Transverse colon (tissue), 4 donors: ENCODE measurements at regions not wholly inside any gene's neighbourhood (a gene's known extent, or its start where the extent isn't known, plus 50 kb on each side); places are given as distances from the start of the nearest gene placed in this dataset.

Experiments
- DNase-seq: peaks from one replicate; pipeline ENCODE4 v3.0.0-alpha.2; 2019
- H3K27ac ChIP-seq, 4 donors: fragments of 200-600 bp; sonication (generic); 2 replicates each; pipeline ENCODE4 v1.5.1; 2016 to 2018; ENCODE audit warnings: inconsistent platforms in 4 of 4
- H3K27me3 ChIP-seq: fragments of 200-600 bp; sonication (generic); 2 replicates; pipeline ENCODE4 v1.5.1; 2017; ENCODE audit warnings: inconsistent platforms
- H3K36me3 ChIP-seq, 4 donors: fragments of 200-600 bp; sonication (generic); 2 replicates each; pipeline ENCODE4 v1.5.1; 2017 to 2019; ENCODE audit warnings: inconsistent platforms in 4 of 4
- H3K4me1 ChIP-seq, 4 donors: fragments of 200-600 bp; sonication (generic); 2 replicates each; pipeline ENCODE4 v1.5.1; 2017 to 2020; ENCODE audit warnings: inconsistent platforms in 4 of 4
- H3K4me3 ChIP-seq, 4 donors: fragments of 200-600 bp; sonication (generic); 1 replicate in 1 of 4; 2 replicates in 3 of 4; pipeline versions ENCODE4 v1.5.1 to v1.6.1; 2017 to 2019; ENCODE audit warnings: inconsistent platforms in 4 of 4
- H3K9me3 ChIP-seq, 2 donors: fragments of 200-600 bp; sonication (generic); 2 replicates each; pipeline ENCODE4 v1.5.1; 2017 to 2019; ENCODE audit warnings: inconsistent platforms in 2 of 2
- EP300 ChIP-seq: sonication (generic); formaldehyde crosslinking; IDR thresholded peaks from one replicate; pipeline ENCODE4 v1.6.1; 2017; ENCODE audit warnings: antibody characterized with exemption, low read depth
- POLR2A ChIP-seq: fragments of 450-650 bp; IDR thresholded peaks from one replicate; pipeline ENCODE4 v1.6.1; 2016; ENCODE audit warnings: antibody characterized with exemption, mild to moderate bottlenecking, moderate library complexity
- POLR2AphosphoS5 ChIP-seq, 3 donors: sonication (generic); formaldehyde crosslinking; IDR thresholded peaks; one replicate each; pipeline ENCODE4 v1.6.1; 2016; ENCODE audit warnings: antibody characterized with exemption in 3 of 3
- WGBS, 2 donors: methylation state at CpG; one replicate each; pipeline ENCODE4 v1.1.5; 2018; ENCODE audit warnings: low coverage in 1 of 2; 5-methylcytosine and 5-hydroxymethylcytosine counted together
- in situ Hi-C, 4 donors: fragments of 200-750 bp; cut with MboI; loops; one replicate each; pipeline versions ENCODE4 v1.15.0 to v1.15.1; 2017; ENCODE audit warnings: low sequenced_read_pairs in 3 of 4, low pct_ligation_motif_present in 1 of 4, low pct_unique_long_range_greater_than_20kb in 1 of 4
- intact Hi-C: fragments of 100-400 bp; cut with DNase I; formaldehyde crosslinking; loops from one replicate; pipeline ENCODE4 v1.15.1; 2023; ENCODE audit warnings: low total_unique reads
- TF ChIP-seq, protein P1 (sequence below), 5 experiments: fragments of 200-600 bp in 3 of 5; fragments of 450-650 bp in 2 of 5; sonication (generic) in 3 of 5; IDR thresholded peaks; 1 replicate in 2 of 5; 2 replicates in 3 of 5; pipeline ENCODE4 v1.5.1; 2016 to 2017; ENCODE audit warnings: antibody characterized with exemption in 5 of 5, inconsistent platforms in 3 of 5, mild to moderate bottlenecking in 2 of 5, moderate library complexity in 1 of 5

DNA sequence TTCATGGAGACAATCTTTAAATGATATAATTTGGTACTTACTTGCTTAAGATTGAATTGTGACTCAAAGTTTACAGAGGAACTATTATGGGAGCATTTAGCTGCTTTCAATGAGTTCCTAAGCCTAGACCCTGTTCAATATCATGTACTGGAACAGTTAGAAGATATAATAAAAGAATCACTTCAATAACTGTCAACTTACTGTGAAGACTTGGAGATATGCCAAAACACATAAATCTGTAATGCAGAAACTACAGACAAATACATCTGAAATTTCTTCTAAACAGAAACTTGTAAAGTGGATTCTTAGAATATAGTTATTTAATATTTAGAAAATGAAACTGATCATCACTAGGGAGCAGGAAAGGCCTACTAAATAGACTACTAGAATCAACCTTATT lies 259.3 kb downstream of the HLX start:
- in situ Hi-C loops: no loop called here
- no peak overlapping the region for H3K27ac ChIP-seq
- TF ChIP-seq POLR2A: no peak
- no peak for TF ChIP-seq POLR2AphosphoS5 (IDR thresholded peaks at IDR 0.05)
- TF ChIP-seq, protein P1, sequence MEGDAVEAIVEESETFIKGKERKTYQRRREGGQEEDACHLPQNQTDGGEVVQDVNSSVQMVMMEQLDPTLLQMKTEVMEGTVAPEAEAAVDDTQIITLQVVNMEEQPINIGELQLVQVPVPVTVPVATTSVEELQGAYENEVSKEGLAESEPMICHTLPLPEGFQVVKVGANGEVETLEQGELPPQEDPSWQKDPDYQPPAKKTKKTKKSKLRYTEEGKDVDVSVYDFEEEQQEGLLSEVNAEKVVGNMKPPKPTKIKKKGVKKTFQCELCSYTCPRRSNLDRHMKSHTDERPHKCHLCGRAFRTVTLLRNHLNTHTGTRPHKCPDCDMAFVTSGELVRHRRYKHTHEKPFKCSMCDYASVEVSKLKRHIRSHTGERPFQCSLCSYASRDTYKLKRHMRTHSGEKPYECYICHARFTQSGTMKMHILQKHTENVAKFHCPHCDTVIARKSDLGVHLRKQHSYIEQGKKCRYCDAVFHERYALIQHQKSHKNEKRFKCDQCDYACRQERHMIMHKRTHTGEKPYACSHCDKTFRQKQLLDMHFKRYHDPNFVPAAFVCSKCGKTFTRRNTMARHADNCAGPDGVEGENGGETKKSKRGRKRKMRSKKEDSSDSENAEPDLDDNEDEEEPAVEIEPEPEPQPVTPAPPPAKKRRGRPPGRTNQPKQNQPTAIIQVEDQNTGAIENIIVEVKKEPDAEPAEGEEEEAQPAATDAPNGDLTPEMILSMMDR (IDR thresholded peaks at IDR 0.05): no peak
- TF ChIP-seq EP300: no peak
- H3K27me3 ChIP-seq: no peaks in the 10 kb centered on the region
- H3K9me3 ChIP-seq: no peaks in the 10 kb centered on the region
- no peak overlapping the region for H3K4me3 ChIP-seq
- intact Hi-C loops: no loop called here
- no peak for DNase-seq
- H3K4me1 ChIP-seq: no peaks in the 10 kb centered on the region
- H3K36me3 ChIP-seq: no peaks in the 10 kb centered on the region

DNA sequence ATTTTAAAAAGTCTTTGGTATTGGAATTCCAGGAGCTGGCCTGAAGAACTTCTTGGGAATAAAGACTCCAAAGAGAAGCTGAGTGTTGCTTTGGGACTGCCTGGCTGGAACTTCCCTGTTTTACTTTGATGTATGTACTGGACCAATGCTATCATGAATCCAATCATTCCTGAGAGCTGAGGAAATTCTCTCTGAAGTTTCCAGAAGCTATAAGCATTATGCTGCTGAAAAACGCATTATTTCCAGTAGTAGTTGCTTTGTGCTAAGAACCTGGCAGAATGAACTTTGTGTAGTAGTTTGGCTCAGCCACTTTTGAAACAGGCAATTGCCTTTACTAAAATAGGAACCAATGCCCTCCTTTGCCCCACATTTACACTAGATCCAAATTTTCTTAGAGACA lies 260.7 kb downstream of the HLX start:
- 85% methylated on average over 1 of the region's 1 CpG; no CpG with 5 or more reads in 1 of the 2 donors for WGBS, 2 donors
- TF ChIP-seq POLR2A (no peak), POLR2AphosphoS5 (IDR thresholded peaks at IDR 0.05) (no peak), EP300 (no peak)
- Histone ChIP-seq H3K9me3 (no peaks in the 10 kb centered on the region), H3K4me1 (no peaks in the 10 kb centered on the region), H3K36me3 (no peaks in the 10 kb centered on the region), H3K27ac (no peak overlapping the region), H3K4me3 (no peak overlapping the region), H3K27me3 (no peaks in the 10 kb centered on the region)
- DNase-seq: no peak
- intact Hi-C loops (no loop called here), in situ Hi-C loops (no loop called here)

DNA sequence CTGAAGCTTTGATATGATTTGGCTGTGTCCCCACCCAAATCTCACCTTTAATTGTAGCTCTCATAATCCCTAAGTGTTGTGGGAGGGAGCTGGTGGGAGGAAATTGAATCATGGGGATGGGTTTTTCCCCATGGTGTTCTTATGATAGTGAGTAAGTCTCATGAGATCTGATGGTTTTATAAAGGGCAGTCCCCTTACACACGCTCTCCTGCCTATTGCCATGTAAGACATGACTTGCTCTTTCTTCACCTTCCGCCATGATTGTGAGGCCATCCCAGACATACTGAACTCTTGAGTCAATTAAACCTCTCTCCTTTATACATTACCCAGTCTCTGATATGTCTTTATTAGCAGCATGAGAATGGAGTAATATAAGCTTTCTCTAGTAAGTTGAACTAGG lies 261.9 kb downstream of the HLX start:
- intact Hi-C loops: no loop called here
- DNase-seq: no peak
- 83 to 100% methylated on average over 2 of the region's 2 CpGs for WGBS, 2 donors

DNA sequence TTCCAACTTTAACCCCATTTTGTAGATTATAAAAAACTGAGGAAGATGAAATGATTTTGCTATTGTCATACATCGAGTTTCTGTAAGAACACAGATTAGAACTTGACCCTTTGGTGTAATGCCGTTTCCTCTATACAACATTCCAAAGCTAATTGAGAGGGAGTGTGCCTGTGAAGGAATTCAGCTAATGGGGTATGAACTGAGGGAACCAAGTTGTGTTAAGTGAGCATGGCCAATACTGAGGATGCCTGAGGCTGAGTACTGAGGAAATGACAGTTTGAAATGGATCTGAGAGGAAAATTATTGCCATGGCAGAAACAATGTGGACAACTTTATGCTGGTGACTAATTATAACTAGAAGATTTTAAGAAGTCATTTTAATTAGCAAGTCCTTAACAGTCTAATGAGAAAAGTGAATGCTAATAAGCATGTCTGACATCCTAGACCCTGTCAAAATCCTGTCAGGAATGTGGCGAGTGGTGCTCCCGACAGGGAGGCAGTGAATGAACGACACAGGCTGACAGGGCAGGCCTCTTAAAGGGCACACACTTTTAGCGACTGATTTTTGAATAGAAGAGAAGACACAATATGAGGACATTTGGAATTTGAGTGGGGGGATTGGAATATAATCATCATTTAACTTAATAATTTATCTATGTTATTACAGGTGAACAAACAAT lies 262.5 kb downstream of the HLX start:
- no peak for TF ChIP-seq EP300
- TF ChIP-seq, protein P1 (IDR thresholded peaks at IDR 0.05): no peak
- TF ChIP-seq POLR2A: no peak
- no peak for TF ChIP-seq POLR2AphosphoS5 (IDR thresholded peaks at IDR 0.05)
- H3K36me3 ChIP-seq: no peaks in the 10 kb centered on the region
- H3K27ac ChIP-seq: no peak overlapping the region
- 71 to 77% methylated on average over 6 of the region's 6 CpGs for WGBS, 2 donors
- H3K4me1 ChIP-seq: no peaks in the 10 kb centered on the region
- no peak overlapping the region for H3K4me3 ChIP-seq
- no peaks in the 10 kb centered on the region for H3K9me3 ChIP-seq
- in situ Hi-C loops (no loop called here), intact Hi-C loops (no loop called here)
- no peaks in the 10 kb centered on the region for H3K27me3 ChIP-seq
- no peak for DNase-seq

More for the DNA sequence above, 261.9 kb downstream of the HLX start:
- H3K27me3 ChIP-seq: no peaks in the 10 kb centered on the region
- H3K27ac ChIP-seq: no peak overlapping the region
- TF ChIP-seq, protein P1 (IDR thresholded peaks at IDR 0.05): no peak
- TF ChIP-seq EP300: no peak
- TF ChIP-seq POLR2A: no peak
- no peak for TF ChIP-seq POLR2AphosphoS5 (IDR thresholded peaks at IDR 0.05)
- in situ Hi-C loops: no loop called here
- H3K4me1 ChIP-seq: no peaks in the 10 kb centered on the region
- H3K9me3 ChIP-seq: no peaks in the 10 kb centered on the region
- H3K4me3 ChIP-seq: no peak overlapping the region
- no peaks in the 10 kb centered on the region for H3K36me3 ChIP-seq

DNA sequence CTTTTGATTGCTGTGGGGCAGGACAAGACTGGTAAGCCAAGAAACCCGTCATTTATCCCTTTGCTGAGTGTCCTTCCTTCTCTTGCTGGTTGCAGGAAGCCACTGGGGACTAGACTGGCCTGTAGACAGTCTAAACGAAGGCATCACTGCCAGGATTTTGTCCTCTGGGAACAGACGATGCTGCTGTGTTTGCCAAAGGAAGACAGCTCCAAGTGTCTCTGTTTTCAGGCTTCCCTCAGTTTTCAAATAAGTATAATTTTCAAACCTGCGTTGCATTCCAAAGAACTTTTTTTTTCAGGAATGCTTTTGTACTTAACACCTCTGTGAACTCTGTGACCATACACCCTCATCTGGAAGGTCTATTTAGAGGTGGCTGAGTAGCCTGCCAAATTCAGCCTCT lies 269.4 kb downstream of the HLX start:
- Histone ChIP-seq H3K4me1 (no peaks in the 10 kb centered on the region), H3K9me3 (no peaks in the 10 kb centered on the region), H3K27ac (no peak overlapping the region), H3K4me3 (no peak overlapping the region), H3K36me3 (no peaks in the 10 kb centered on the region), H3K27me3 (no peaks in the 10 kb centered on the region)
- WGBS, 2 donors: 70 to 76% methylated on average over 2 to 4 of the region's 4 CpGs
- no peak for DNase-seq
- in situ Hi-C loops (no loop called here), intact Hi-C loops (no loop called here)
- TF ChIP-seq POLR2A: no peak
- TF ChIP-seq POLR2AphosphoS5 (IDR thresholded peaks at IDR 0.05): no peak
- TF ChIP-seq EP300: no peak
- TF ChIP-seq, protein P1 (IDR thresholded peaks at IDR 0.05): no peak
